Esophagus squamous epithelium (tissue), 5 donors: ENCODE measurements at regions not wholly inside any gene's neighbourhood (a gene's known extent, or its start where the extent isn't known, plus 50 kb on each side); places are given as distances from the start of the nearest gene placed in this dataset.

Experiments
- DNase-seq: peaks from one replicate; lab custom pipeline; 2025; lab: John Stamatoyannopoulos, UW
- H3K27ac ChIP-seq, 4 donors: fragments of 200-600 bp; sonication (generic); one replicate each; pipeline ENCODE4 v1.5.1; 2016 to 2019; ENCODE audit warnings: mild to moderate bottlenecking in 1 of 4
- H3K27me3 ChIP-seq, 4 donors: fragments of 200-600 bp; sonication (generic); 1 replicate in 3 of 4; 2 replicates in 1 of 4; pipeline versions ENCODE4 v1.5.1 to v1.6.0; 2017 to 2021; ENCODE audit warnings: antibody characterized with exemption in 1 of 4
- H3K36me3 ChIP-seq, 3 donors: fragments of 200-600 bp; sonication (generic); one replicate each; pipeline ENCODE4 v1.5.1; 2016 to 2019
- H3K4me1 ChIP-seq, 3 donors: fragments of 200-600 bp; sonication (generic); one replicate each; pipeline ENCODE4 v1.5.1; 2017 to 2019
- H3K4me3 ChIP-seq, 4 donors: fragments of 200-600 bp; sonication (generic); 1 replicate in 3 of 4; 2 replicates in 1 of 4; pipeline ENCODE4 v1.5.1; 2016 to 2019; ENCODE audit warnings: mild to moderate bottlenecking in 2 of 4, moderate library complexity in 1 of 4
- H3K9me3 ChIP-seq, 3 donors: fragments of 200-600 bp; sonication (generic); one replicate each; pipeline ENCODE4 v1.5.1; 2016 to 2019
- CTCF ChIP-seq, 6 experiments: fragments of 450-650 bp in 4 of 6; fragments of 200-600 bp in 2 of 6; sonication (generic) in 2 of 6; IDR thresholded peaks; one replicate each; pipeline ENCODE4 v1.5.1; 2016 to 2019; ENCODE audit warnings: antibody characterized with exemption in 6 of 6, mild to moderate bottlenecking in 4 of 6, moderate library complexity in 4 of 6
- POLR2A ChIP-seq, 4 donors: fragments of 450-650 bp; IDR thresholded peaks; one replicate each; pipeline ENCODE4 v1.6.1; 2017; ENCODE audit warnings: antibody characterized with exemption in 4 of 4, mild to moderate bottlenecking in 4 of 4, moderate library complexity in 3 of 4
- WGBS, 2 donors: methylation state at CpG; one replicate each; pipeline ENCODE4 v1.1.5; 2018; 5-methylcytosine and 5-hydroxymethylcytosine counted together
- intact Hi-C: fragments of 100-400 bp; cut with DNase I; formaldehyde crosslinking; loops from one replicate; pipeline ENCODE4 v1.15.0; 2022
- donor health status: DM: yes; HTN: yes; CAD: no.

- intact Hi-C loops, result loop anchor here (5.0 kb wide), 1 partner anchor 283 kb away; no protein-coding TSS in a partner anchor
- 79 to 85% methylated on average over 2 of the region's 2 CpGs for WGBS, 2 donors
- no peaks in the 10 kb centered on the region for H3K9me3 ChIP-seq
- H3K36me3 ChIP-seq, result no peaks in the 10 kb centered on the region
- peaks cover 0 to 2% (median 0%) of the 10 kb centered on the region in 4 donors for H3K27me3 ChIP-seq
- no peak for TF ChIP-seq POLR2A (IDR thresholded peaks at IDR 0.05)
- TF ChIP-seq CTCF (IDR thresholded peaks at IDR 0.05), result no peak
- no peak overlapping the region for H3K4me3 ChIP-seq
- H3K27ac ChIP-seq, result no peak overlapping the region
- DNase-seq, result no peak
- no peaks in the 10 kb centered on the region for H3K4me1 ChIP-seq
These were observed 51.5 kb upstream of the NMNAT3 start for GRCh38 chr3:139729300-139729699.

- 85 to 91% methylated on average over 5 of the region's 5 CpGs for WGBS, 2 donors
These were observed 50.6 kb upstream of the NMNAT3 start for GRCh38 chr3:139728414-139728813.

More at GRCh38 chr3:139728414-139728813, 50.6 kb upstream of the NMNAT3 start:
- Histone ChIP-seq H3K4me3 (no peak overlapping the region), H3K36me3 (no peaks in the 10 kb centered on the region), H3K27me3 (peaks cover 0 to under 1% (median 0%) of the 10 kb centered on the region in 4 donors), H3K4me1 (no peaks in the 10 kb centered on the region), H3K27ac (no peak overlapping the region), H3K9me3 (no peaks in the 10 kb centered on the region)
- DNase-seq, result no peak
- TF ChIP-seq POLR2A (IDR thresholded peaks at IDR 0.05), result no peak
- TF ChIP-seq CTCF (IDR thresholded peaks at IDR 0.05), result no peak
- intact Hi-C loops, result loop anchor here (5.0 kb wide), 1 partner anchor 284 kb away; no protein-coding TSS in a partner anchor
